ENCODE measurements at regions not wholly inside any gene's neighbourhood (a gene's known extent, or its start where the extent isn't known, plus 50 kb on each side); places are given as distances from the start of the nearest gene placed in this dataset.
"Not testable (repeated sequence)": the region's sequence is repeated elsewhere in the genome, so short reads cannot be mapped to it uniquely, and the experiment has no call there.

DNA sequence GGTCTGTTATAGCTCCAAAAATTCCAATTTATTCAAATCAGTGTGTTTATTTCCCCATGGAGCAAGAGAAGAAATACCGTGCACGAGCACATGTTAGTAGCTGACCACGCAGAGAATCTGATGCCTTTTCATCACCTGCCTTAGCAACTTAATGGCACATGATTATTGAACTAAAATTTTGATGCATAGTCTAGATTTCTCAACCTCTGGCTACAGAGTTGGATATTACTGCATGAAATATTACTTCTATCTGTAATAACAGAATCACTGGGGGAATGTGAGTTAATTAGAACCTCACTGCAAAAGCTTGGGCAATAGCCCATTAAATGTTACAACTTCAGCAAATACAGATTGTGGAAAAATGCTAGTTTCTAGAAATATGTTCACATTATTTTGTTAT, 335.8 kb downstream of the FLRT2 start:
- Histone ChIP-seq H3K27ac (ENCODE audit: low read depth, low read length) (no peak overlapping the region), H3K36me3 (ENCODE audit: insufficient read depth, low read length) (no peaks in the 10 kb centered on the region), H3K27me3 (ENCODE audit: insufficient read depth, low read length) (no peaks in the 10 kb centered on the region), H3K4me3 (ENCODE audit: low read length in 2 of 2) (no peak overlapping the region), H3K4me1 (ENCODE audit: insufficient read depth, low read length) (no peaks in the 10 kb centered on the region), H3K9me3 (ENCODE audit: control insufficient read depth in 1 of 2, low read length in 2 of 2) (no peaks in the 10 kb centered on the region)
- no peaks in the 10 kb centered on the region for H3K4me1 Mint-ChIP-seq
- no peak for DNase-seq
- CTCF ChIA-PET (ENCODE audit: partially characterized antibody), result interaction anchor here (1.1 kb wide), 1 partner anchor 9 kb away, joined by 3 read pairs; no protein-coding TSS in a partner anchor
- no peaks in the 10 kb centered on the region for H3K36me3 Mint-ChIP-seq
- no peak overlapping the region for H3K27ac Mint-ChIP-seq
- H3K9me3 Mint-ChIP-seq, result peaks cover 0 to 2% (median 0%) of the 10 kb centered on the region in 8 donors
- intact Hi-C loops (cut with micrococcal nuclease), result loop anchor here (5.0 kb wide), 1 partner anchor 192 kb away; no protein-coding TSS in a partner anchor
- peaks cover 2 to 3% of the 10 kb centered on the region in 2 donors for H3K27me3 Mint-ChIP-seq
- H3K4me3 Mint-ChIP-seq, result no peak overlapping the region
- POLR2A ChIA-PET (ENCODE audit: partially characterized antibody), result no interaction called here

DNA sequence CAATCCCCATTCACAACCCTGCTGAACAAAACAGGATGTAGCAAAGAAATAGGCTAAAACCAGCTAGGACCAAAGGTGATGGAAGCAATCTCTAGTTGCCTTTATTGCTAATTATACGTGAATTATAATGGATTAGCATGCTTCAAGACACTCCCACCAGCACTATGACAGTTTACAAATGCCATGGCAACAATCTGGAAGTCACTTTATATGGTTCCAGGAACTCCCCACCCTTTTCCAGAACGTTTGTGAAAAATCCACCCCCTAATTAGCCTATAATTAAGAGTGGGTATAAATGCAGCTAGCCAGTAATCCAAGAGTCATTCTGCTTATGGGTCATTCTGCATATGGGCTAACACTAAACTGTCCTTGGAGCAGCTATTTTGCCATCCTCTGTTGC, 328.7 kb downstream of the FLRT2 start:
- DNase-seq, result no peak
- intact Hi-C loops (cut with micrococcal nuclease), result no loop called here
- H3K36me3 Mint-ChIP-seq, result no peaks in the 10 kb centered on the region
- H3K27me3 ChIP-seq (ENCODE audit: insufficient read depth, low read length), result no peaks in the 10 kb centered on the region
- no peak overlapping the region for H3K4me3 Mint-ChIP-seq
- H3K27ac ChIP-seq (ENCODE audit: low read depth, low read length), result no peak overlapping the region
- no peaks in the 10 kb centered on the region for H3K4me1 ChIP-seq (ENCODE audit: insufficient read depth, low read length)
- peaks cover 0 to 2% (median 0%) of the 10 kb centered on the region in 4 donors for H3K4me1 Mint-ChIP-seq
- H3K27me3 Mint-ChIP-seq, result peaks cover 2% of the 10 kb centered on the region in 2 donors
- H3K36me3 ChIP-seq (ENCODE audit: insufficient read depth, low read length), result no peaks in the 10 kb centered on the region
- H3K4me3 ChIP-seq (ENCODE audit: low read length in 2 of 2), result no peak overlapping the region
- no peaks in the 10 kb centered on the region for H3K9me3 ChIP-seq (ENCODE audit: control insufficient read depth in 1 of 2, low read length in 2 of 2)
- H3K27ac Mint-ChIP-seq, result no peak overlapping the region
- peaks cover 0 to 2% (median 0%) of the 10 kb centered on the region in 8 donors for H3K9me3 Mint-ChIP-seq
- ChIA-PET CTCF (ENCODE audit: partially characterized antibody) (no interaction called here), POLR2A (ENCODE audit: partially characterized antibody) (no interaction called here)

DNA sequence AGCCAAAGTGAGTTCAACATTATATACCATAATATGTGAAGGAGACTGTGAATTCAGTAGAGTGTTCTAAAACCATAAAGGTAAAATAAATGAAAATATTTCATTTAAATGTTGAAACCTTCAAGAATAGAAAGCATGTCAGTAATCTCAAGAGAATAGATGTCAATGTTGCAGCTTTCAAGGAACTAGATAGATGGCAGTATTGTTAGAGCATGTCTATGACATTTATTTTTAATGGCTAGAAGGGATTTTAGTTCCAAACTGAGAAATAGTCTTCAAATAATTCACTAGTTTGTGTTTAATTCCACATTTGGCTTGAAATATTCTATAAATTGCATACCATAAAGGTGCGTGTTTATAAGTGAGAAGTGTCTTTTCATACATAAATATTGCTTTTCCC, 326.5 kb downstream of the FLRT2 start:
- Histone ChIP-seq H3K4me3 (ENCODE audit: low read length in 2 of 2) (no peak overlapping the region), H3K36me3 (ENCODE audit: insufficient read depth, low read length) (no peaks in the 10 kb centered on the region), H3K27ac (ENCODE audit: low read depth, low read length) (no peak overlapping the region), H3K9me3 (ENCODE audit: control insufficient read depth in 1 of 2, low read length in 2 of 2) (no peaks in the 10 kb centered on the region), H3K27me3 (ENCODE audit: insufficient read depth, low read length) (no peaks in the 10 kb centered on the region), H3K4me1 (ENCODE audit: insufficient read depth, low read length) (no peaks in the 10 kb centered on the region)
- Mint-ChIP-seq H3K4me1 (peaks cover 0 to 2% (median 0%) of the 10 kb centered on the region in 4 donors), H3K27ac (no peak overlapping the region), H3K27me3 (peaks cover 0 to 2% of the 10 kb centered on the region in 2 donors), H3K4me3 (no peak overlapping the region), H3K36me3 (no peaks in the 10 kb centered on the region), H3K9me3 (peaks cover 0 to 2% (median 0%) of the 10 kb centered on the region in 8 donors)
- ChIA-PET POLR2A (ENCODE audit: partially characterized antibody) (no interaction called here), CTCF (ENCODE audit: partially characterized antibody) (no interaction called here)
- intact Hi-C loops (cut with micrococcal nuclease), result no loop called here
- no peak for DNase-seq

DNA sequence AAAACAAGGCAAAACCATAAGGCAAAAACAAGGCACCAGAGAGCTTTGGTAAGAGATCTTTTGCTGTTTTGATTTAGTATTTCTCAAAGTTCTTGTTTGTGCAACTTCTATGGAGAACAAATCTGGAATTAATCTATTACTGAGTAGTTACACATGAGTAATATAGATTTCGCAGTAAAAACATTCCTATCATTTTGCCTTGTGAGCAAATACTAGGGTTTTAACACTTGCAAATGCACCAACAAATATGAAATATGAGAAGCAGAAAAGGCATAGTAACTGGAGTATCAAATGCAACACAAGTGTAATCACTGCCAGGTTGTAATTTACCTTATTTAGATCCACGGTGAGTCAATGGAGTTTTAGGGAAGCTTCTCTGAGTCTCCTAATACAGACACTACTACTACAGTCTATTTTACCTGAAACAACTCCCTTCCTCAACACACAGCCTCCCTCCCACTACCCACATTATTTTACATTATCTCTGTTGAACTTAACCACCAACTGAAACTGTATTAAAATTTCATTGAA, 324.1 kb downstream of the FLRT2 start:
- intact Hi-C loops (cut with micrococcal nuclease), result no loop called here

DNA sequence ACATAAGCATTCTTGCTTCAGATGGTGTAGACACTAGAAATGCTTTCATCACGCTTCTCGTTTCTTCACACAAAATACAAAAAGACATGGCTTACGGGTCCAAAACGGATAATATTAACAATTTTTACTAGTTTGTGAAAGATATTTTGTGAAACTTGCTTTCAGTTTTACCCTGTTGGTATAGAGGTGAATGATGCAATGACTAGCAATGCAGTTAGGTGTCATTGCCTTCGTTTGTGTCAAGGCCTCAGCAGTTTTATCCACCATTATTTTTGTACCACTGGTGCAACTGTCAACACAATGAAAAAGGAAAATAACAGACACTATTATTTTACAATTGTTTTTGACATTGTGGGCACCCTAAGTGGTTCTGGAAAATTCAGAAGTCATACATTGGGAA, 323.0 kb downstream of the FLRT2 start:
- POLR2A ChIA-PET (ENCODE audit: partially characterized antibody), result no interaction called here
- peaks cover 0 to 2% (median 0%) of the 10 kb centered on the region in 8 donors for H3K9me3 Mint-ChIP-seq
- CTCF ChIA-PET (ENCODE audit: partially characterized antibody), result no interaction called here

More for the DNA sequence above, 324.1 kb downstream of the FLRT2 start:
- ChIA-PET POLR2A (ENCODE audit: partially characterized antibody) (no interaction called here), CTCF (ENCODE audit: partially characterized antibody) (no interaction called here)
- Histone ChIP-seq H3K4me1 (ENCODE audit: insufficient read depth, low read length) (no peaks in the 10 kb centered on the region), H3K9me3 (ENCODE audit: control insufficient read depth in 1 of 2, low read length in 2 of 2) (no peaks in the 10 kb centered on the region), H3K27me3 (ENCODE audit: insufficient read depth, low read length) (no peaks in the 10 kb centered on the region), H3K36me3 (ENCODE audit: insufficient read depth, low read length) (no peaks in the 10 kb centered on the region), H3K27ac (ENCODE audit: low read depth, low read length) (no peak overlapping the region), H3K4me3 (ENCODE audit: low read length in 2 of 2) (no peak overlapping the region)
- Mint-ChIP-seq H3K27ac (peak overlapping the region in 1 of 7 donors; percentile 1), H3K36me3 (no peaks in the 10 kb centered on the region), H3K4me1 (peaks cover 0 to 2% (median 0%) of the 10 kb centered on the region in 4 donors), H3K27me3 (peaks cover 0 to 2% of the 10 kb centered on the region in 2 donors), H3K4me3 (no peak overlapping the region), H3K9me3 (peaks cover 0 to 2% (median 0%) of the 10 kb centered on the region in 8 donors)
- DNase-seq, result no peak

DNA sequence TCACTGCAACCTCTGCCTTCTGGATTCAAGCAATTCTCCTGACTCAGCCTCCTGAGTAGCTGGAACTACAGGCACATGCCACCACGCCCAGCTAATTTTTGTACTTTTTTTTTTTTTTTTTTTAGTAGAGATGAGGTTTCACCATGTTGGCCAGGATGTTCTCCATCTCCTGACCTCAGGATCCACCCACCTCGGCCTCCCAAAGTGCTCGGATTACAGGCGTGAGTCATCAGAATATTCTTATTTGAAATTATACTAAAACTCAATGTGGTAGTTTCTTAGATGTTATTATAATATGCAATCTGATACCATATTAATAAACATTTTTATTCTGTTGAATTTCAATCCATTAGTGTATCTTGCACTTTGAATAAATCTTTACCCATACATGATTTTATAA, 322.2 kb downstream of the FLRT2 start:
- H3K27me3 Mint-ChIP-seq; H3K9me3 Mint-ChIP-seq; H3K27me3 ChIP-seq (ENCODE audit: insufficient read depth, low read length); CTCF ChIA-PET (ENCODE audit: partially characterized antibody); H3K4me3 ChIP-seq (ENCODE audit: low read length in 2 of 2); POLR2A ChIA-PET (ENCODE audit: partially characterized antibody); DNase-seq; intact Hi-C loops (cut with micrococcal nuclease); H3K36me3 ChIP-seq (ENCODE audit: insufficient read depth, low read length); H3K9me3 ChIP-seq (ENCODE audit: control insufficient read depth in 1 of 2, low read length in 2 of 2); H3K4me3 Mint-ChIP-seq; H3K27ac ChIP-seq (ENCODE audit: low read depth, low read length); H3K27ac Mint-ChIP-seq; H3K4me1 ChIP-seq (ENCODE audit: insufficient read depth, low read length); H3K4me1 Mint-ChIP-seq; H3K36me3 Mint-ChIP-seq: not testable (repeated sequence)

More for the DNA sequence above, 323.0 kb downstream of the FLRT2 start:
- intact Hi-C loops (cut with micrococcal nuclease), result no loop called here
- Mint-ChIP-seq H3K36me3 (no peaks in the 10 kb centered on the region), H3K4me1 (peaks cover 0 to 2% (median 0%) of the 10 kb centered on the region in 4 donors), H3K4me3 (no peak overlapping the region), H3K27me3 (peaks cover 0 to 2% of the 10 kb centered on the region in 2 donors), H3K27ac (no peak overlapping the region)
- no peaks in the 10 kb centered on the region for H3K36me3 ChIP-seq (ENCODE audit: insufficient read depth, low read length)
- no peaks in the 10 kb centered on the region for H3K9me3 ChIP-seq (ENCODE audit: control insufficient read depth in 1 of 2, low read length in 2 of 2)
- H3K4me1 ChIP-seq (ENCODE audit: insufficient read depth, low read length), result no peaks in the 10 kb centered on the region
- no peak overlapping the region for H3K27ac ChIP-seq (ENCODE audit: low read depth, low read length)
- H3K27me3 ChIP-seq (ENCODE audit: insufficient read depth, low read length), result no peaks in the 10 kb centered on the region
- no peak overlapping the region for H3K4me3 ChIP-seq (ENCODE audit: low read length in 2 of 2)
- DNase-seq, result no peak

DNA sequence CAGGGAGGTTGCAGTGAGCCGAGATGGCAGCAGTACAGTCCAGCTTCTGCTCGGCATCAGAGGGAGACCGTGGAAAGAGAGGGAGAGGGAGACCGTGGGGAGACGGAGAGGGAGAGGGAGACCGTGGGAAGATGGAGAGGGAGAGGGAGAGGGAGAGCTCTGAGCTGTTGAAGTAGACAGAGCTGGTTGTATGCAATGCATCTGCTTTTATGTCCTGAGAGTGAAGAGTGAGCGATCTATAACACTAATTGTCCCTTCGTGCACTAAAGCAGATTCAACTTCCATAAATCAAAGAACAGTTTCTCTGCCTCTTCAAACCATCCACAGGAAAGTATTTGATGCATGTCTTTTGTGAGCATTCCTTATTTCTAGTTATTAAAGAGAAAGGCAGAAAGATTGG, 300.6 kb downstream of the FLRT2 start:
- CTCF ChIA-PET (ENCODE audit: partially characterized antibody); H3K9me3 Mint-ChIP-seq; H3K4me3 Mint-ChIP-seq; H3K4me3 ChIP-seq (ENCODE audit: low read length in 2 of 2); H3K36me3 Mint-ChIP-seq; H3K27me3 ChIP-seq (ENCODE audit: insufficient read depth, low read length); intact Hi-C loops (cut with micrococcal nuclease); H3K9me3 ChIP-seq (ENCODE audit: control insufficient read depth in 1 of 2, low read length in 2 of 2); H3K27me3 Mint-ChIP-seq; H3K27ac Mint-ChIP-seq; H3K4me1 ChIP-seq (ENCODE audit: insufficient read depth, low read length); POLR2A ChIA-PET (ENCODE audit: partially characterized antibody); H3K36me3 ChIP-seq (ENCODE audit: insufficient read depth, low read length); H3K4me1 Mint-ChIP-seq; H3K27ac ChIP-seq (ENCODE audit: low read depth, low read length); DNase-seq: not testable (repeated sequence)

DNA sequence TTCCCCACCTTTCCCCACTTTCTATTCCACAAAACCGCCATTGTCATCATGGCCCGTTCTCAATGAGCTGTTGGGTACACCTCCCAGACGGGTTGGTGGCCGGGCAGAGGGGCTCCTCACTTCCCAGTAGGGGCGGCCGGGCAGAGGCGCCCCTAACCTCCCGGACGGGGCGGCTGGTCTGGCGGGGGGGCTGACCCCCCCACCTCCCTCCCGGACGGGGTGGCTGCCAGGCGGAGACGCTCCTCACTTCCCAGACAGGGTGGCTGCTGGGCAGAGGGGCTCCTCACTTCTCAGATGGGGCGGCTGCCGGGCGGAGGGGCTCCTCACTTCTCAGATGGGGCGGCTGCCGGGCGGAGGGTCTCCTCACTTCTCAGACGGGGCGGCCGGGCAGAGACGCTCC, 299.7 kb downstream of the FLRT2 start:
- H3K4me3 Mint-ChIP-seq; H3K27me3 Mint-ChIP-seq; H3K4me1 Mint-ChIP-seq; H3K36me3 ChIP-seq (ENCODE audit: insufficient read depth, low read length); H3K4me1 ChIP-seq (ENCODE audit: insufficient read depth, low read length); DNase-seq; H3K4me3 ChIP-seq (ENCODE audit: low read length in 2 of 2); H3K27me3 ChIP-seq (ENCODE audit: insufficient read depth, low read length); H3K27ac Mint-ChIP-seq; CTCF ChIA-PET (ENCODE audit: partially characterized antibody); intact Hi-C loops (cut with micrococcal nuclease); H3K9me3 ChIP-seq (ENCODE audit: control insufficient read depth in 1 of 2, low read length in 2 of 2); POLR2A ChIA-PET (ENCODE audit: partially characterized antibody); H3K27ac ChIP-seq (ENCODE audit: low read depth, low read length); H3K9me3 Mint-ChIP-seq; H3K36me3 Mint-ChIP-seq: not testable (repeated sequence)
